ENCODE measurements at regions not wholly inside any gene's neighbourhood (a gene's known extent, or its start where the extent isn't known, plus 50 kb on each side); places are given as distances from the start of the nearest gene placed in this dataset.

DNA sequence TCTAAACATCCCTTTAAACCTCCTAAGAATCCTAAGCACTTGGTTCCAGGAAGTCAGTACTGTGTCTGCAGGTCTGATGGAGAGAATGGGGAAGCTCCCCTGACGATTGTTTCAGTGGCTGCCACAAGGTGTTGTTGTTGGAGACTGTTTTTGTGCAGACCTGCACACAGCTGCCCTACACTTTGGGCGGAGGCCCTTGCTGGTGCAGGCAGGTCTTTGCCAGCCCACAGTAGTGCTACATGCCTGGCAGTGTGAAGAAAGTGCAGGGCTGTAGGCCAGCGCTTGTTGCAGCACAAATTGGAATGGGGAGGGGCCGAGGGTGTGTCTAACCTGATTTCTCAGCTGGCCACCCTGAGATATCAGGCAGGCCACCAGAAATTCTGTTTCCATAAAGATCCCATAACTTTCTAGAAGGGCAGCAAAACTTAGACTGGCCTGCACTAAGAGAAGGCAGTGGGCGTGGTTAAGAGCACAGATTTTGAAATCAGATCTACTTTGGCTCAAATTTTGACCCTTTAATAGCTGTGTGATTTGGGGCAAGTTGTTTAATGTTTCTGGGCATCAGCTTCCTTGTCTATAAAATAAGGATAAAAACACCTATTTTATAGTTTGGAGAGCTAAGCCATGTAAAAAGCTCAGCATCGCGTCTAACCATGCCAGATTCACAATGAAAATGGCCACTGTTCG is 83.7 kb upstream of the SLC1A4 start:
- TF ChIP-seq, protein P1, sequence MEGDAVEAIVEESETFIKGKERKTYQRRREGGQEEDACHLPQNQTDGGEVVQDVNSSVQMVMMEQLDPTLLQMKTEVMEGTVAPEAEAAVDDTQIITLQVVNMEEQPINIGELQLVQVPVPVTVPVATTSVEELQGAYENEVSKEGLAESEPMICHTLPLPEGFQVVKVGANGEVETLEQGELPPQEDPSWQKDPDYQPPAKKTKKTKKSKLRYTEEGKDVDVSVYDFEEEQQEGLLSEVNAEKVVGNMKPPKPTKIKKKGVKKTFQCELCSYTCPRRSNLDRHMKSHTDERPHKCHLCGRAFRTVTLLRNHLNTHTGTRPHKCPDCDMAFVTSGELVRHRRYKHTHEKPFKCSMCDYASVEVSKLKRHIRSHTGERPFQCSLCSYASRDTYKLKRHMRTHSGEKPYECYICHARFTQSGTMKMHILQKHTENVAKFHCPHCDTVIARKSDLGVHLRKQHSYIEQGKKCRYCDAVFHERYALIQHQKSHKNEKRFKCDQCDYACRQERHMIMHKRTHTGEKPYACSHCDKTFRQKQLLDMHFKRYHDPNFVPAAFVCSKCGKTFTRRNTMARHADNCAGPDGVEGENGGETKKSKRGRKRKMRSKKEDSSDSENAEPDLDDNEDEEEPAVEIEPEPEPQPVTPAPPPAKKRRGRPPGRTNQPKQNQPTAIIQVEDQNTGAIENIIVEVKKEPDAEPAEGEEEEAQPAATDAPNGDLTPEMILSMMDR (IDR thresholded peaks at IDR 0.05; ENCODE audit: low read depth, low read length, missing input control), result no peak
- TF ChIP-seq, protein P2, sequence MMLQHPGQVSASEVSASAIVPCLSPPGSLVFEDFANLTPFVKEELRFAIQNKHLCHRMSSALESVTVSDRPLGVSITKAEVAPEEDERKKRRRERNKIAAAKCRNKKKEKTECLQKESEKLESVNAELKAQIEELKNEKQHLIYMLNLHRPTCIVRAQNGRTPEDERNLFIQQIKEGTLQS (IDR thresholded peaks at IDR 0.05), result no peak
- no peak for TF ChIP-seq YY1 (IDR thresholded peaks at IDR 0.05)
- TF ChIP-seq RAD21 (IDR thresholded peaks at IDR 0.05), result no peak
- no peak for TF ChIP-seq SP1 (IDR thresholded peaks at IDR 0.05)
- TF ChIP-seq, protein P3, sequence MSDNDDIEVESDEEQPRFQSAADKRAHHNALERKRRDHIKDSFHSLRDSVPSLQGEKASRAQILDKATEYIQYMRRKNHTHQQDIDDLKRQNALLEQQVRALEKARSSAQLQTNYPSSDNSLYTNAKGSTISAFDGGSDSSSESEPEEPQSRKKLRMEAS (IDR thresholded peaks at IDR 0.05), result no peak
- TF ChIP-seq EGR1 (IDR thresholded peaks at IDR 0.05; ENCODE audit: low read depth in 2 of 2), result no peak
- TF ChIP-seq, protein P4, sequence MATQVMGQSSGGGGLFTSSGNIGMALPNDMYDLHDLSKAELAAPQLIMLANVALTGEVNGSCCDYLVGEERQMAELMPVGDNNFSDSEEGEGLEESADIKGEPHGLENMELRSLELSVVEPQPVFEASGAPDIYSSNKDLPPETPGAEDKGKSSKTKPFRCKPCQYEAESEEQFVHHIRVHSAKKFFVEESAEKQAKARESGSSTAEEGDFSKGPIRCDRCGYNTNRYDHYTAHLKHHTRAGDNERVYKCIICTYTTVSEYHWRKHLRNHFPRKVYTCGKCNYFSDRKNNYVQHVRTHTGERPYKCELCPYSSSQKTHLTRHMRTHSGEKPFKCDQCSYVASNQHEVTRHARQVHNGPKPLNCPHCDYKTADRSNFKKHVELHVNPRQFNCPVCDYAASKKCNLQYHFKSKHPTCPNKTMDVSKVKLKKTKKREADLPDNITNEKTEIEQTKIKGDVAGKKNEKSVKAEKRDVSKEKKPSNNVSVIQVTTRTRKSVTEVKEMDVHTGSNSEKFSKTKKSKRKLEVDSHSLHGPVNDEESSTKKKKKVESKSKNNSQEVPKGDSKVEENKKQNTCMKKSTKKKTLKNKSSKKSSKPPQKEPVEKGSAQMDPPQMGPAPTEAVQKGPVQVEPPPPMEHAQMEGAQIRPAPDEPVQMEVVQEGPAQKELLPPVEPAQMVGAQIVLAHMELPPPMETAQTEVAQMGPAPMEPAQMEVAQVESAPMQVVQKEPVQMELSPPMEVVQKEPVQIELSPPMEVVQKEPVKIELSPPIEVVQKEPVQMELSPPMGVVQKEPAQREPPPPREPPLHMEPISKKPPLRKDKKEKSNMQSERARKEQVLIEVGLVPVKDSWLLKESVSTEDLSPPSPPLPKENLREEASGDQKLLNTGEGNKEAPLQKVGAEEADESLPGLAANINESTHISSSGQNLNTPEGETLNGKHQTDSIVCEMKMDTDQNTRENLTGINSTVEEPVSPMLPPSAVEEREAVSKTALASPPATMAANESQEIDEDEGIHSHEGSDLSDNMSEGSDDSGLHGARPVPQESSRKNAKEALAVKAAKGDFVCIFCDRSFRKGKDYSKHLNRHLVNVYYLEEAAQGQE (IDR thresholded peaks at IDR 0.05), result no peak
- peak in 1 of 2 donors; percentile 28 for TF ChIP-seq HNF4A (conservative IDR thresholded peaks at IDR 0.05)
- TF ChIP-seq TAF1 (conservative IDR thresholded peaks at IDR 0.05), result no peak
- TF ChIP-seq GABPA (IDR thresholded peaks at IDR 0.05 in 1 of 2, conservative IDR thresholded peaks at IDR 0.05 in 1 of 2), result no peak

Measured in liver (tissue), 3 donors.